Psoas muscle (tissue), 7 donors: ENCODE measurements at regions not wholly inside any gene's neighbourhood (a gene's known extent, or its start where the extent isn't known, plus 50 kb on each side); places are given as distances from the start of the nearest gene placed in this dataset.

ENCODE experiments used
- ATAC-seq, 4 donors: fragments of 200-7000 bp; cut with Tn5 transposase; one replicate each; pipeline ENCODE4 v1.9.1; 2020; ENCODE audit warnings: moderate library complexity in 3 of 4, mild to moderate bottlenecking in 2 of 4
- DNase-seq, 2 donors: peaks; one replicate each; pipeline ENCODE4 v3.0.0-alpha.2; 2020
- H3K27ac ChIP-seq: fragments of 200-600 bp; one replicate; pipeline ENCODE4 v1.8.0; 2022
- H3K27me3 ChIP-seq, 3 donors: fragments of 200-600 bp in 1 of 3; one replicate each; pipeline versions ENCODE4 v1.6.1 to v1.8.0; 2013 to 2022; ENCODE audit warnings: low read length in 2 of 3, mild to moderate bottlenecking in 2 of 3, moderate library complexity in 1 of 3; ENCODE audit not compliant: insufficient read depth in 3 of 3
- H3K36me3 ChIP-seq, 2 donors: fragments of 200-600 bp in 1 of 2; one replicate each; pipeline versions ENCODE4 v1.6.1 to v1.8.0; 2013 to 2022; ENCODE audit warnings: low read depth in 1 of 2, mild to moderate bottlenecking in 1 of 2, moderate library complexity in 1 of 2; ENCODE audit not compliant: insufficient read depth in 1 of 2
- H3K4me1 ChIP-seq: fragments of 200-600 bp; one replicate; pipeline ENCODE4 v1.8.0; 2022
- H3K4me3 ChIP-seq: fragments of 200-600 bp; one replicate; pipeline ENCODE4 v1.8.0; 2022; ENCODE audit warnings: mild to moderate bottlenecking
- H3K9me3 ChIP-seq: fragments of 200-600 bp; one replicate; pipeline ENCODE4 v1.8.0; 2022
- WGBS, 3 donors: extraction: QIAGEN DNeasy Blood & Tissue Kit; methylation state at CpG; one replicate each; pipeline versions ENCODE4 v1.1.6 to v1.1.7; 2013; 5-methylcytosine and 5-hydroxymethylcytosine counted together
- intact Hi-C, 2 donors: fragments of 100-400 bp; cut with DNase I; formaldehyde crosslinking; loops; one replicate each; pipeline versions ENCODE4 v1.11.0 to v1.14.2; 2022
- TF ChIP-seq, protein P1 (sequence below): fragments of 200-600 bp; IDR thresholded peaks from one replicate; pipeline ENCODE4 v1.8.0; 2022; ENCODE audit warnings: antibody characterized with exemption
- donor health status: healthy with polysubstance abuse.
- donor health status: DM: no; HTN: no; CAD: no; lungs with moderate emphysema.
- donor health status: Bipolar disorder and iron deficiency.
- donor health status: healthy.
- donor health status: DM: yes; HTN: yes; CAD: no.
- donor health status: DM: no; HTN: no; CAD: no.
- donor health status: DM: yes; HTN: yes; CAD: no.

DNA sequence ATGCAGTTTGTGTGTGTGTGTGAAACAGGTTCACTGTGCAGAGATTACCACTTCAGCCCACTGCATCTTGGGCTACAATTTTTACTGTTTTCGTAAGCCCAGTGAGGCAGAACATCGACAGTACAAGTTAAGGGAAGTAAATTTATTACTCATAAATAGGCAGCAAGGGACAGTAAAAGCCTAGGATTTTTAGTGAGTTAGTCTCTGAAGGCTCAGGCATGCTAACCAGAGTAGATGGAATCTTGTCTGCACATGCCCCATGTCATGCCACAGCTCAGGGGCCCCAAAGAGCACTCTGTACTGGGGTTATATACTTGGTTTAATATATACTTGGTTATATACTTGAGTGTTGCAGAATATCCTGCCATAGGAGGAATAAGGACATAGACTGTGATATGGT is 825.7 kb downstream of the TECRL start:
- TF ChIP-seq, protein P1, sequence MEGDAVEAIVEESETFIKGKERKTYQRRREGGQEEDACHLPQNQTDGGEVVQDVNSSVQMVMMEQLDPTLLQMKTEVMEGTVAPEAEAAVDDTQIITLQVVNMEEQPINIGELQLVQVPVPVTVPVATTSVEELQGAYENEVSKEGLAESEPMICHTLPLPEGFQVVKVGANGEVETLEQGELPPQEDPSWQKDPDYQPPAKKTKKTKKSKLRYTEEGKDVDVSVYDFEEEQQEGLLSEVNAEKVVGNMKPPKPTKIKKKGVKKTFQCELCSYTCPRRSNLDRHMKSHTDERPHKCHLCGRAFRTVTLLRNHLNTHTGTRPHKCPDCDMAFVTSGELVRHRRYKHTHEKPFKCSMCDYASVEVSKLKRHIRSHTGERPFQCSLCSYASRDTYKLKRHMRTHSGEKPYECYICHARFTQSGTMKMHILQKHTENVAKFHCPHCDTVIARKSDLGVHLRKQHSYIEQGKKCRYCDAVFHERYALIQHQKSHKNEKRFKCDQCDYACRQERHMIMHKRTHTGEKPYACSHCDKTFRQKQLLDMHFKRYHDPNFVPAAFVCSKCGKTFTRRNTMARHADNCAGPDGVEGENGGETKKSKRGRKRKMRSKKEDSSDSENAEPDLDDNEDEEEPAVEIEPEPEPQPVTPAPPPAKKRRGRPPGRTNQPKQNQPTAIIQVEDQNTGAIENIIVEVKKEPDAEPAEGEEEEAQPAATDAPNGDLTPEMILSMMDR, result no peak
- peaks cover 7% of the 10 kb centered on the region for H3K9me3 ChIP-seq
- DNase-seq, result no peak
- H3K4me1 ChIP-seq, result no peaks in the 10 kb centered on the region
- intact Hi-C loops, result no loop called here
- no peak overlapping the region for H3K27ac ChIP-seq
- no peaks in the 10 kb centered on the region for H3K36me3 ChIP-seq
- 69 to 70% (median 70%) methylated on average over 2 of the region's 2 CpGs for WGBS, 3 donors
- no peak overlapping the region for H3K4me3 ChIP-seq
- H3K27me3 ChIP-seq, result no peaks in the 10 kb centered on the region
- no peak for ATAC-seq

DNA sequence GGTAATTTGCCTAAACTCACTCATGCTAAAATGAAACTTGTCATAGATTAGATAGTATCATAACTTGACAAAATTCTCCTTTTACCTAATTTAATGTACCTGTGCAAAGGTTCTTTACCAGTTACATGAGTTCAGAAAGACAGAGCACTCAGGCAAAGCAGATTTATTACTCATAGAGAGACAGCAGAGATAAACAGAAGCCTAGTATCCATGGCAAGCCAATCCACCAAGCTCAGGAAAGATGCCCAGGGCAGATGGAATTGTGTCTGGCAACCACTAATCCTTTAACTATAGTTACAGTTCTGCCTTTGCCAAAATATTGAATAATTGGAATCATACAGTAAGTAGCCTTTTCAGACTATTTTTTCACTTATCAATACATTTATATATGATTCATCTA is 826.2 kb downstream of the TECRL start:
- Histone ChIP-seq H3K27ac (no peak overlapping the region), H3K4me3 (no peak overlapping the region), H3K36me3 (no peaks in the 10 kb centered on the region), H3K27me3 (no peaks in the 10 kb centered on the region), H3K4me1 (no peaks in the 10 kb centered on the region), H3K9me3 (peaks cover 7% of the 10 kb centered on the region)
- ATAC-seq, result no peak
- TF ChIP-seq, protein P1, result no peak
- no peak for DNase-seq
- intact Hi-C loops, result no loop called here

DNA sequence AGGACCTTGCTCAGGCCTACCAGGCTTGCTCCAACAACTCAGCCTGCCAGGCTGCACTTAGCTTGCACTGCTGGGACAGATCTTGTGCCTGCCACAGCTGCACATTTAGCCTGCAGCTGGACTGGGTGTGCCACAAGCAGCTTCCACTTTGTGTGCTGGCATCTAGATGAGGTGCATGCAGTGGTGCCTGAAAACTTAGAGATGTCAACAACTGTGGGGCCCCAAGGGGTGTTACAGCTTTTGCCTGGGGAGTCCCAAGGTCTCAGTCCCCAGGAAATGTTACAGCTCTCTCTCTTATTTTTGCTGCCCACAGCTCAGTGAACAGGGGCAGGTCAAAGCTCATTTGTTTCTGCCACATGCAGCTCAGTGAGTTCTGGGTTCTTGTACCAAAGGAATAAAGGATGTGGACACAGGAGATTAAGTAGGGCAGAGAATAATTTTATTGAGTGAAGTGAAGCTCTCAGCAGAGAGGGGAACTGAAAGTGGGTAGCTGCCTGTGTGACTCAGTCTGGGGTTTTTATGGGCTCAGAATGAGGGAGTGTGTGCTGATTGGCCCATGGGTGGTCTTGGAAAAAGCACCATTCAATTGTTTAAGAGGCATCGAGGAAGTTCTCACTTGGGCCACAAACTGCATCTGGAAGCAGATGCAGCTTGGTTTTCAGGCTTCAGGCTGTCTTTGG is 828.3 kb downstream of the TECRL start:
- WGBS, 3 donors, result 29 to 54% (median 35%) methylated on average over 1 of the region's 1 CpG
- Histone ChIP-seq H3K9me3 (peaks cover 7% of the 10 kb centered on the region), H3K4me1 (no peaks in the 10 kb centered on the region), H3K36me3 (no peaks in the 10 kb centered on the region), H3K27ac (no peak overlapping the region), H3K27me3 (no peaks in the 10 kb centered on the region), H3K4me3 (no peak overlapping the region)
- DNase-seq (no peak), ATAC-seq (no peak)
- TF ChIP-seq, protein P1, result no peak
- intact Hi-C loops, result no loop called here

DNA sequence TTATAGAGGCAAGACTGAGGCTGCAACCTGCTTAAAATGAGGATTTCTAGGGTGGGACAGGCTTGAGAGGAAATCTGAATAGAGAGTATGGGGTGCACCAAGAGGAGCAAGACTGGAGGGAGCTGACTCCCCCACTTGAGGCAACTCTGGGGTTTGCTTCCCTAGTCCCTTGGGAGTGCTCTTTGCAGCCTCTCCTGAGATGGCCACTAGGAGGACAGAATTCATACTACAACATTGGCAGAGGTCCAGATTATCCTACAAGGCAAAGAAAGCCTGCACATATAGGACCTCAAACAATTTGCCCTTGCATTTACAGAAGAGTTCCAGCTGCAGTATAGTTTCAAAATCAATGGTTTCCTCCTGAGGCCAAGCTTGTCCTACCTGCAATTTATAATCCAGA is 830.9 kb downstream of the TECRL start:
- H3K4me1 ChIP-seq, result no peaks in the 10 kb centered on the region
- H3K9me3 ChIP-seq, result peaks cover 3% of the 10 kb centered on the region
- H3K27me3 ChIP-seq, result no peaks in the 10 kb centered on the region
- no peak for ATAC-seq
- no peak overlapping the region for H3K4me3 ChIP-seq
- no peak overlapping the region for H3K27ac ChIP-seq
- H3K36me3 ChIP-seq, result no peaks in the 10 kb centered on the region
- DNase-seq, result no peak
- intact Hi-C loops, result no loop called here
- TF ChIP-seq, protein P1, result no peak

DNA sequence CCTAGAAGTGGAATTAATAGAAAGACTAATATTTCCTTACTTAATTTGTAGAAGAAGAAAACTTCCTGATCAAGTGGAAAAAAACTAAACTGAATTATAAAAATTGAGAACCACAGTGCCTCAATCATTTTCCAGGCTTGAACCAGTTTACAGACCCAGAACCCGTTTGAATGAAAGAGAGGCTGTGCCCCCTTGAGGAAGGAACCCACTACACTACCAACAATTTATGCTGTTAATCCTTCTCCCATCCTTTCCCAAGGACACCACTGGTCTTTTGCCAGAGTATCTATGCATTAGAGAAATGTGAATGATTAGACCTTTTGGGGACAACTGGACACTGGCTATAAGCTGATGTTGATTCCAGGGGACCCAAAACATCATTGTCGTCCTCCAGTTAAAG is 842.6 kb downstream of the TECRL start:
- H3K27me3 ChIP-seq, result no peaks in the 10 kb centered on the region
- no peaks in the 10 kb centered on the region for H3K36me3 ChIP-seq
- intact Hi-C loops, result no loop called here
- no peaks in the 10 kb centered on the region for H3K4me1 ChIP-seq
- H3K9me3 ChIP-seq, result no peaks in the 10 kb centered on the region
- ATAC-seq, result no peak
- WGBS, 3 donors, result 49 to 72% (median 52%) methylated on average over 2 of the region's 2 CpGs
- DNase-seq, result no peak
- H3K27ac ChIP-seq, result no peak overlapping the region
- H3K4me3 ChIP-seq, result no peak overlapping the region
- TF ChIP-seq, protein P1, result no peak
